ENCODE measurements at regions not wholly inside any gene's neighbourhood (a gene's known extent, or its start where the extent isn't known, plus 50 kb on each side); places are given as distances from the start of the nearest gene placed in this dataset.
"Not testable (repeated sequence)": the region's sequence is repeated elsewhere in the genome, so short reads cannot be mapped to it uniquely, and the experiment has no call there.

DNA sequence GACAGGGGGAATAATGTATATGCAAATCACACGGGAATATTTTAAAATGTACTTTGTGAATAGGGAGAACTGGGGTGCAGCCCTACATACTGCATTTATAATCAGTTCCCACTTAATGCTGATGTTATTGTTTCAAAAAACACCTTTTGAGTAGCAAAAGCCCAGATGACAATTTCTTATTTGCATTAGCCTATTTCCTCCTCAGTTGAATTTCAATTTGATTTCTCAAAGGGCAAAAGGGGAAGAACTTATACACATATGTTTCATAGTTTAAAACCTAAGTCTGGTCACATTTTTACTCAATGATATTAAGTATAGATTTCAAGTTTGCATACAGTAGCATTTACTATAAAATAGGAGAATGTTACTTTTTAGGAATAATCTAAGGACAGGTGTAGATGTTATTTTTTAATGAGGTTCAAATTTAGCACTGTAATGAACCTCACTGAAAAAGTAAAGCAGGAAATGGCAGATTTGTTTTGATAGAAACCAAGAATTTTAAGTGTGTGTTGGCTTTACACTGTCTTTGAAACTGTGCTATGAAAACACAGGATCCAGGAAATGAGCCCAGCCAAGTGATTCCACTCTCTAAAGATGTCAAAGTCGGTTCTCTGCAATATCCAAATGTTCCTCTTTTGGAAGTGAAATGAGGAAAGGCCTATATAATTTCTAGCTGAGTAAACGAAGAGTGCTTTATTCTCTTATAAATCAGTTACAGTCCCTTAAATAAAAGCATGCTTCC is 367.4 kb downstream of the BTG1 start:
- peak; percentile 16 for DNase-seq

DNA sequence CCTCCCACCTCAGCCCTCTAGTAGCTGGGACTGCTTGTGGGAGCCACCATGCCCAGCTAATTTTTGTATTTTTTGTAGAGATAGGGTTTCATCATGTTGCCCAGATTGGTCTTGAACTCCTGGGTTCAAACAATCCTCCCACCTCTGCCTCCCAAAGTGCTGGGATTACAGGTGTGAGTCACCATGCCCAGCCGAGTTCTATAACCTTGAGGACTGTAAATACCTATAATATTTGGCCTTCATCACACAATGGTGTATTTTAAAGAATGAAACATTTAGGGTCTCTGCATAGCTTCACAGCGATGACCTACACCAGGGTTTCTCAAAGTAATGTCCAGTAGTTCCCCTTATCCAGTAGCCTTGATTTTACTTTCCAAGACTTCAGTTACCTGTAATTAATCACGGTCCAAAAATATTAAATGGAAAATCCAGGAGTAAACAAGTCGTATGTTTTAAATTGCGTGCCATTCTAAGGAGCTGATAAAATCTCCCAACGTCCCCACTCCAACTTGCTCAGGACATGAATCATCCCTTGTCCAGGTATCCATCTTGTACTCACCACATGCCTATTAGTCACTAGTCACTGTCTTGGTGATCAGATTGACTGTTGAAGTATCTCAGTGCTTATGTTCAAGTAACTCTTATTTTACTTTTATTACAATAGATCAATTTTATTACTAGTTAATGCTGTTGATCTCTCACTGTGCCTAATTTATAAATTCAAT is 368.2 kb downstream of the BTG1 start:
- DNase-seq: no peak

DNA sequence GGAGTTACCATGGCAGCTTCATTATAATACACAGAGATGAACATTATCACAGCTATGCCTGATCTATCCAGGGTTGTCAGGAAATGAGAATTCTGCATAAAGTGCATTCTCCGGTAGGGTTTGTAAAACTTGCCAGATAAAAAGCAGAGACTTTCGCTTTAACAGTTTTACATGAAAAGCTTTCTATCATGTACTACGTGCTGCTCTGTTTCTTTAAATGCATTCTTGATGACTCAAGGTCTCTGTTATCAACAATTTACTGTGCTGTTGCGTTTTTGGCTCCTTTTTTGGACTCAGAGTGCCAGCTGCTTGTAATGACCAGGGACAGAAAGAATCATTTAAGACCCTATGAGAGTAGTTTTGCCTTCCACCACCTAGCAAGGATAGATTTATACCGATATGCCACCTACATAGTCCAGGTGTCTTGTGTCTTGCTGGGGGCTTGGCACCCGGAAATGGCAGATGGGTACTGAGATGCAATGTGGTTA is 371.2 kb downstream of the BTG1 start:
- DNase-seq: no peak

DNA sequence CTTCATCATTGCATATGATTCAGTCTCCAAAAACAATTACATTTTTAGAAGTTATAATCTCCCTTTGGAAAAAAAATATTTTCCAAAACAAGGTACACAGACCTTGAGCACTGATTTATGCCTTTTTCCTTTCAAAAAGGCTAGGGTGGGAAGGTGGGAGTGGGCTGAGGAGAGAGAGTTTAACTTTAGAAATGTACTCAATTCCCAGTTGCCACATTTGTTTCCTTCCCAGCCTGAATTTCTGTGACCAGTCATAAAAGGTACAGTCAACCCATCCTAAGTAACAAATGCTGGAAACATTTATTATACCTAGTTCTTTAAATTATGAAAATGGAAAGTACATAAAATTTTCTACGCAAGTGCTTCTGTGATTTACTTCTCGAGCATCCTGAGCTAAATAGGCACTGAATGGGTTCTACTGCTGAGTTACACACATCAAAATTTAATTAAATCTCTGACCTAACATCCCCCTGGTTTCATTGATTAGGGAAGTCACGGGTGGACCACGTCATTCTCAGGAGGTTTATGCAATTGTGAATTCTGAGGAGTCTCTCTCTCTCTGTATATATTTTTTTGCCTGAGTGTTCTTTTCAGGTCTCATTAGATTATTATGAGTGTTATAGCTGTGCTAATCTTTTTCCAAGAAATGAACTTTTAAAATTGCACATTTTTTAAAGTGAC is 371.8 kb downstream of the BTG1 start:
- no peak for DNase-seq

DNA sequence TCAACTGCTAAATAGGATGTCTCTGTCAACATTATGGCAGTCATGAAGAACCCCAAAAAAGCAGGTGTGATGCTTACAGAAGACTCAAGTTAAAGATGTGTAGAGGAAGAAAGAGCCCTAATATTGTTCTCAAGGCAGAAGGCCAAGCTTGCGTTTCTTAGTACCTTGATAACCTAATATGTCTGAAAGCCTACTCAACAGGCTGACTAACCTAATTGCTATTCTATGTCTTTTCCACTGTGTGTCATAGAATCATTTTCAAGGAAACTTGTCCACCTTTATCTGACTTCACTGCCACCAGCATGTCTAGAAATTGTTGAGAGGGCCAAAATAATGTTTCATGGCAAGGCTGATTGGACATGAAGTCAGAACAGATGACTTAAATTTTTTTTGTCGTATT is 373.2 kb downstream of the BTG1 start:
- no peak for DNase-seq

DNA sequence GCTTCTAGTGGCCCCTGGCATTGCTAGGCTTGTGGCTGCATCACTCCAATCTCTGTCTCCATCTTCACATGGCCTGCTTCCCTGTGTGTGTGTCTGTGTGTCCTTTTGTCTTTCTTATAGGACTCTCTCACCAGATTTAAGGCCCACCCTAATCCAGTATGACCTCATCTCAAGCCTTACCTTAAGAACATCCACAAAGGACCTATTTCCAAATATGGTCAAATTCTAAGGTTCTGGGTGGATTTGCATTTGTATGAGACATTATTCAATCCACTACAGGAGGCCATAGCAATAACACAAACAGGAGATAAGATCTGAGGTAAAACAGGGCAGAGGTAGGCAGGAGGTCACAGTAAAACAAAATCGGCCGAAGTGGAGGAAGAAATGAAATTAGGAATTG is 375.9 kb downstream of the BTG1 start:
- no peak for DNase-seq

DNA sequence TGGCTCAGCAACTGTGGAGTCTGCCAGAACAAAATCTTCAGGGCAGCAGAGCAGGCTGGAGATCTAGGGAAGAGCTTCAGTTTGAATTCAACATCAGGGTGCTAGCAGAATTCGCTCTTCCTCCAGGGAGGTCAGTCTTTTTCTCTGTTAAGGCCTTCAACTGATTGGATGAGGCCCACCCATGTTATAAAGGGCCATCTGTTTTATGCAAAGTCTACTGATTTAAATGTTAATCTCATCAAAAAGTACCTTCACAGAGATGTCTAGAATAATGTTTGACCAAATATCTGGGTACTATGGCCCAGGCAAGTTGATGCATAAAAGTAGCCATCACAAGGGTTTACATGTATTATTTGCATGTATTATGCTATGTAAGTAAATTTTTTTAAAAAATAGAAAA is 378.4 kb downstream of the BTG1 start:
- no peak for DNase-seq

DNA sequence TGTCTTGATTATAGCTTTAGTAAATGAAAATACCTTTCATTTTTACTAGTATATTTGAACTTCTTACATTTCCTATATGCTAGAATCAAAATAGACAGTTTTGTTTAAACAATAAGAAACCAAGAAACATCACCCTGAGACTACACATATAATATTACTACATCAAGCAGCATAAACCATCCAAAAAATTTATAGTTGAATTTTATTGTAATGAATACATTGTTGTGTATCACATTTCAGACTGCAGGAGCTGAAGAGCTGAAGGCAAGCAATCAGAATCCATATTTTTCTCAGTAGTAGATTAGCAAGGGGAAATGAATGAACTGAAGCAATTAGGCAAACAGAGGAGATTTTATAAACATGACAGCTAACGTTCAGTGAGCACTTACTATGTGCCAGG is 379.2 kb downstream of the BTG1 start:
- DNase-seq: peak; percentile 58

DNA sequence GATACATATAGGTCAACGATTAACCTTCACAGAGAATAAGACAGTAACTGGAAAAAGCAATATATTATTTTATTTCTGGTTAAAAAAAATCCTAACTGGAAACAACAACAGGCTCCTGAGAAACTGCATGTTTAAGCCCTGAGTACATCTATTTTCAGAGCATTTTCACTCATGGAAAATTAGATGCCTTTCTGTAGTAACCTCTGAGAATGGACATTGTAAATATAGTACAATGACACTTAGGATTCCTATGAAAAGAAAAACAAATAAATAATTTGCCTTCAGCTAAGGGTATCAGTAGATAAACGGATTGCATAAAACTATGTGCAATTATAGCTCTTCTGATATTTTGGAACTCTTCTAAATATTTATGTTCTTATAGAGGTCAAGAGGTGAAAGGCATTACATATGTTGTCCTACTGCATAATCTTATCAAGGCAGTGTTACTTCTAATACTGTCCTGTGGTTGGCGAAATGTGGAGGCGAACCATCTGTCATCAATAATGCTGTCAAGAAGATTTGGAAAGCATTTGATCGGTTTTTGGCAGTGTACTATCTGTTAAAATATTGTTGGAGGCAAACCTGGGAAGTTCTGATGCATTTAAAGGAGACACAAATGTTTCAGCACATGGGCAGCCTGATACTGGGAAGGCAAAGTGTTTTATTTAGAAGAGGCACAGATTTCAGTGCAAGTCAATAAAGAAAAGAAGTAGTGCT is 381.8 kb downstream of the BTG1 start:
- no peak for DNase-seq

DNA sequence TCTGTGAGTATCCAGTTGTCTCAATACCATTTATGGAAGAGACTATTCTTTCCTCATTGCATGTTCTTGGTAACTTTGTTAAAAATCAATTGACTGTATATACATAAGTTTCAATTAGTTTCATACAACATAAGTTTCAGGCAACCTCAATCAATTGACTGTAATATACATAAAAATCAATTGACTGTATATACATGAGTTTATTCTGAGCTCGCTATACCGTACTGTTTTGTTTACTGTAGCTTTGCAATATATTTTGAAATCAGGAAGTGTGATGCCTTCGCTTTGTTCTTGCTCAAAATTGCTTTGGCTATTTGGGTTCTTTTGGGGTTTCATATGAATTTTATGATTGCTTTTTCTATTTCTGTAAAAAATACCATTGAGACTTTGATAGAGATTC is 392.0 kb downstream of the BTG1 start:
- DNase-seq: no peak

DNA sequence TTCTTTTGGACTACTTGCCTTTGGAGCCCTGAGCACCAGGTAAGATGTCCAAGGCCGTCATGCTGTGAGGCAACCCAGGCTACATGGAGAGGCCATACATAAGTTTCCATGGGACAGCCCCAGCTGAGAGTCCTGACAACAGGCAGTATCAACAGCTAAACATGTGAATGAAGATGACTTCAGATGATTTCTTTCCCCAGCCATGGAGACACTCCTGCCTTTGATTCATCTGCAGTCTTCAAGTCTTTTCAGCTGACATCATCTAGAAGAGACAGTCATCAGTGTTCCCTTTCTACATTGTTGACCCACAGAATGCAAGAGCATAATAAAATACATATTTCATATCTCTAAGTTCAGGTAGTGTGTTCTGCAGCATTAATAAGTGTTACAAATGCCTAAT is 398.7 kb downstream of the BTG1 start:
- no peak for DNase-seq

DNA sequence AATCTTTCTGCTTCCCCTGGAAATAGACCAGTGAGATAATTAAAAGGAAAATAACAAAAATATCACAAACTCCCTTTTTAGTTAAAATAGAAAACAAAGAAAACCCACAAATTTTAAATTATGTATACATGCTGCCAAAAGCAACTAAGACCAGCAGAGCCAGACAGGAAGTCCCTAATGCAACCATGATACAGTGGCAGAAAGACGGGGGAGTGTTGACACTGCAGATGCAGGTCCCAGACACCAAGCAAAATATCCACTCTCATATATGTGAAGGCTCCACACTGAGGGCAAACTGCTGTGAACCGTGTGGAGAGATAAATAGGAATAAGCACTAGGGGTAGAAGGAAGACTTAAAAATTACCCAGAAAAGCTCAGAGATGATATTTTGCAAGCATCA is 401.0 kb downstream of the BTG1 start:
- DNase-seq: peak; percentile 55

DNA sequence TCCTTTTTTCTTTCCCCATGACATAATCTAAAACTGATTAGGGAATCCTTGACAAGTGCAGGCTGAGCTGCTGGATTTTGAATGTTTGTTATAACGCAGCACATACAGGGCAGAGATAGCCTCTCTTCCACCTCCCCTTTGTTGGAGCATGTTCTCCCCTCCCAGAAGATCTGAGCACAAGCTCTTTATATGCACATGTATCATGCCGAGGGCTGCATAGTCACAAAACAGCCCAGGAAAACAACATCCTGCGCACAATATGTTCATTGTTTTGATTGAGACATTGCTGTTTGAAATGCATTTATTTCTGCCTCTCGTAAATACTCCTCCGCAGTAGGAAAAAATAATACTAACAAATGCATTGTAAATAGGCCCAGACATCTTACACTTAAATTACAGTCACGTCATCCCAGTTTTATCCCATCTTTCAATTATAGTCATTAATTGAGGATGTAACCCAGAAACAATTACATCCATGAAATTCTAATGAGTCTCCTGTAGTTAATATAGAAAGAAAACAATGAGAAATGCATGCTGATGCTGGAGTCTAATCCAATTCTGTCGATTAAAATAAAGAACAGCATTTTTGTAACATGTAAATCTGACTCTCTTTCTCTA is 401.8 kb downstream of the BTG1 start:
- DNase-seq: no peak

DNA sequence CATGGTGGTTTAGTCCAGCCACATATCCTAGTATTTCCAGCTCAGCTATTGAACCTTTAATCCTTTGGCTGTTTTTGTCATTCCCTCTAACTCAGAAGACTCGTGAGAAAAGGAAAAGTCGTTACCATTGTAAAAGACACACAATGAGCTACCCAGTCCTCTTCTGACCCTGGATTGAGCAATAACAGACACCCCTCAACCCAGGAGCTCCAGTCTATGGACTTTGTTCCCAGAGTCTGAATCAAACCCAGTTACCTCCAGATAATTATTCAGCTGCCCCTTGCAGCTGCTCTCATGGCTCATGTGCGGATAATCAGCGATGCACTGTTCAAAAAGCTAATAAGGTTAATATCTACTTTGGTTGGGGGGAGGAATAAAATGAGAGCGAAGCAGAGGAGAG is 402.4 kb downstream of the BTG1 start:
- DNase-seq: no peak

DNA sequence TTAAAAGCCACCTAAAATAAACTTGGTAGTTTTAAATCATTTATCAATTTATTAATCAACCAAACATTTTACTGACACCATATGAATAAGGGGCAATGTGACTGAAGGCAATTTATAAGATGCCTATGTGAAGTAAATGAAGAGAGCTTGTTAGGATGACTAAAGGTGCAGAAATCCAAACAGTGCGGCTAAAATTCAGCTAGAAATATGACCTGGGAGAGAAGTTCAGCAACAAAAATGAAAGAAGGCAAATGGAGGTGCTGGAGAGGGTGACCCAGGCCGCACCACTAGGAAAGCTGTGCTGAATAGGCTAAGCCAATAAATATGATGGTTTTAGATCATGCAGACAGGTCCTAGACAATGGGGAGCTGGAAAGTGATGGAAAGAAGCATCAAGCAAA is 403.7 kb downstream of the BTG1 start:
- DNase-seq: no peak

DNA sequence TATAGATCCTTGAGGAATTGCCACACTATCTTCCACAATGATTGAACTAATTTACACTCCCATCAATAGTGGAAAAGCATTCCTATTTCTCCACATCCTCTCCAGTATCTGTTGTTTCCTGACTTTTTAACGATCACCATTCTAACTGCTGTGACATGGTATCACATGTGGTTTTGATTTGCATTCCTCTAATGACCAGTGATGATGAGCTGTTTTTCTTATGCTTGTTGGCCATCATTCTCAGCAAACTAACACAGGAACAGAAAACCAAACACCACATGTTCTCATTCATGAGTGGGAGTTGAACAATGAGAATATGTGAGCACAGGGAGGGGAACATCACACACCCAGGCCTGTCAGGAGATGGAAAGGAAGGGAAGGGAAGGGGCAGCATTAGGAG is 411.8 kb downstream of the BTG1 start:
- not testable (repeated sequence) for DNase-seq

DNA sequence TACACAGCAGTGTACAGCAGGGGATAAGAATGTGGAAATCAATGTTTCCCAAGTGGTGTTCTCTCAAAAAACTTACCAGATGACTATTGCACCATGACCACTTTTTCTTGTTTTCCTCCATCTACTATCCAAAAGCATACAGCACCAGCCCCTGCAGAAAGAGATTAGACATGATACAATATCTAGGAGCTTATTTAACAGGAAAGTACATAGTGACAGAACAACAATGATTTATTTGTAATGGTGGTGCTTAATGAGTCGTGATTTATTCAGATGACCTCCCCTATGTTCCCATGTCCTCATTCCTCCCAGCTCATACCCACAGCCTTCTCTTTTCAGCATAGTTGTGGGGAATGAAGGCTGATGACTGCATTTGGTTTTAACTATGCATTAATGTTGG is 413.6 kb downstream of the BTG1 start:
- no peak for DNase-seq

DNA sequence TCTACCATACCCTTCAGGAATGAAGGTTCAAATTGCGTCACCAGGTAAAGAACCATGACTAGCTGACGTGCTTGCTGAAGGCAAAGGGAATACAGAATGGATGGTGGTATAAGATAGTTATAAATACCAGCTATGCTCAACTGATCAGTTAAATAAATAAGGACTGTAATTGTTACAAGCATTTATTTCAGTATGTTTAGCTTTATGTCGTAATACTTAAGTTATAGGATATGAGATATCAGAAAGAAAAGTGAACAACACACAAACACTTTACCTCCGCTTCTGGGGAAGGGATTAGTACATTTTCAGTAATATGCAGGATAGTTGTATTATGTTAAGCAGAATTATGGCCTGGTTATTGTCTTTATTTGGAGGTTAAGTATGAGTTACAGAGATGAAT is 416.1 kb downstream of the BTG1 start:
- no peak for DNase-seq

DNA sequence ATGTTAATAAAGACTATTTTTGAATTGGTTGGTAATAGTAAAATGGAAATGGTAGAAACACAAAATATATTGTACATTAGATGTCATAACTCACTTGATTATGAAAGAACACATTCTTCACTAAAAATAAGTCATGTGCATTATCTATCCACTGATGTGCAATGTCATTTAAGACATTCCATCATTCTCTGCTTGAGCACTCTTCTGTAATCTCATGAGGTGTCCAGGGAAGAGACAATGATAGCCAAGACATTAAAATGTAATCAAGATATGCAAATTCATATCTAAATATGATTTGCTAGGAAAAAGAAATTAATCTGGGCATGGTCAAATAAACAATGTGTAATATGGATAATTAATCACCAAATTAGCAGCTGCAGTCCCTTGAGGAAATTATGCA is 422.5 kb downstream of the BTG1 start:
- no peak for DNase-seq

DNA sequence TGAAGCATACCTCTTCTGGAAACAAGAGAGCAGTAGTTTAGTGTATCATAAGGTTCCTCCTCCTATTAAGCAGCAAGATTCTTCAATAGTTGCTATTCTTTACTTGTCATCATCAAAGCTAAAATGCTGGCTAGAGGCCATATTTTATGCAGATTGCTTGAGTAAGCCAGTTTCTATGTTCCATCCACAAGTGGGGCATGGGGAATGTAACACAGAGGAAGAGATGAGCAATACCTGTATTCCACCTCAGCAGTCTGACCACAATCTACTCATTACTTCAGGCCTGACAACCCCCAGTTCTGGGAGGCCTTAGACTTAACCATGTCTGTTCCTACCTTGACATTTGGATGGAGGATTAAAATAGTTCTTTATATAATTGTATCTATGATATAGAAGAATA is 423.6 kb downstream of the BTG1 start:
- DNase-seq: peak; percentile 27

DNA sequence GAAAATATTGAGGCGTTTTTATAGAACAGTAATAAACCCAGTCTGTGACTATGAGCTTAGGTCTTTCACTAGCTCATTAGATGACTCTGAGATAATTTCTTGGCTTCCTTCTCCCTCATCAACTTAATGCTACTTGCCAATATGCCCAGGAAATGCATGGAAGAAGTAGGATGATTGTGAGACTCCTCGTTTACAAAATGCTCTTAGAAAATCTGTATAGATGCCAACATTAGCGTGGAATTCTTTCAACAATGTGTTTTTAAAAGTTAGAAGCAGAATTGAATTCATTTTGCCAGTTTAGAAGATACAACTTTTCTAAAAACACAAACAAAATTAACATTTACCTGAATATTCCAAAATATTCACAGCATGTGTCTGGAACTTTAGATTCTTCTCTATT is 424.6 kb downstream of the BTG1 start:
- no peak for DNase-seq

DNA sequence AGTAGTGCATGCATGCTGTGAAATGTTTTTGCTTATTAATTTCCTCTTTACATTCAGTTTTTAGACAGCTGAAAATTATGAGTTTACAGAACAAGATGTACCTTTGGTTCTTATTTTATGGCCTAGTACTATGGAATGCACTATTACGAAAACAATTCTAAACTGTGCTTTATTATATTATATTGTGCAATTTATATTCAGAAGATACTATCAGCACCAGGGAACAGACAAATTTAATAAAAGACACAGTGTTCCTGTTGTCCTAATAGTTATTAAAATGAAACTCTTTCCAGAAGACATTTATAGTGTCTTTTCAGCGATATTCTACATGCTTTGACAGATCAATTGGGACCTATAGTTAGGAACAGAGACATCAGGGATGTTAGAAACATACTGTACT is 427.3 kb downstream of the BTG1 start:
- DNase-seq: no peak

DNA sequence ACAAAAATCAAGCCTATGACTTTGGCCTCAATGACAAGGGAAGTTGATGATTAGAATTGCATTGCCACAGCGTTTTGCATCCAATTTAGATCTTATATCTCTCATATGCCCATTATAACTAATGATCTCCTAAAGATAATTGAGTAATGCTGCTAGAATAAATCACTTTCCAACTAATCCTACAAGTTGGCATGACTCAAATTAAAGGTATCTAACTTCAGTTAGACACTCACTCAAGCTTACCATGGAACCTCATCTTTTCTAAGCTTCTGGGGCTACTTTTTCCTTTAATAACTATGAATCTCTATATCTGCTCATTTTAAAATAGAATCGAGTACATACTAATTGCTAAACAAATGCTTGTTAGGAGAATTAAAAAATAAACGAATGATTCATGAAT is 427.8 kb downstream of the BTG1 start:
- DNase-seq: no peak
